GM23338 (cell line): ENCODE measurements at regions not wholly inside any gene's neighbourhood (a gene's known extent, or its start where the extent isn't known, plus 50 kb on each side); places are given as distances from the start of the nearest gene placed in this dataset.

Source experiments
- ATAC-seq: fragments of 200-7000 bp; cut with Tn5 transposase; 3 replicates; pipeline ENCODE4 v1.9.1; 2020
- DNase-seq: peaks from one replicate; pipeline ENCODE4 v3.0.0-alpha.2; 2015; ENCODE audit warnings: low spot score
- H2AFZ ChIP-seq: fragments of 200-600 bp; sonication (generic); 2 replicates; pipeline ENCODE4 v1.8.0; 2016; ENCODE audit warnings: antibody characterized with exemption, mild to moderate bottlenecking, moderate library complexity
- H3F3A ChIP-seq: fragments of 200-600 bp; sonication (generic); replicated peaks from 2 replicates; pipeline ENCODE4 v1.8.0; 2017; ENCODE audit warnings: antibody characterized with exemption, mixed run types, low read depth
- H3K27ac ChIP-seq: fragments of 200-600 bp; sonication (generic); 2 replicates; pipeline ENCODE4 v1.6.1; 2016; ENCODE audit warnings: low read depth
- H3K27me3 ChIP-seq: fragments of 200-600 bp; sonication (generic); 2 replicates; pipeline ENCODE4 v1.8.0; 2016; ENCODE audit warnings: mild to moderate bottlenecking, mixed run types, moderate library complexity; ENCODE audit not compliant: insufficient read depth
- H3K36me3 ChIP-seq: fragments of 200-600 bp; sonication (generic); 2 replicates; pipeline ENCODE4 v1.8.0; 2016; ENCODE audit warnings: mild to moderate bottlenecking; ENCODE audit not compliant: insufficient read depth
- H3K4me1 ChIP-seq: fragments of 200-600 bp; sonication (generic); 2 replicates; pipeline ENCODE4 v1.8.0; 2016; ENCODE audit warnings: mild to moderate bottlenecking, moderate library complexity; ENCODE audit not compliant: insufficient read depth
- H3K4me2 ChIP-seq: fragments of 200-600 bp; sonication (generic); 2 replicates; pipeline ENCODE4 v1.7.1; 2017; ENCODE audit warnings: mixed run types
- H3K4me3 ChIP-seq: fragments of 200-600 bp; sonication (generic); 2 replicates; pipeline ENCODE4 v1.6.1; 2016; ENCODE audit warnings: mixed run types
- H3K79me2 ChIP-seq: fragments of 200-600 bp; sonication (generic); replicated peaks from 2 replicates; pipeline ENCODE4 v1.8.0; 2017; ENCODE audit warnings: mild to moderate bottlenecking; ENCODE audit not compliant: insufficient read depth
- H3K9me2 ChIP-seq: fragments of 200-600 bp; sonication (generic); 2 replicates; pipeline ENCODE4 v1.8.0; 2017; ENCODE audit not compliant: insufficient read depth
- H4K20me1 ChIP-seq: fragments of 200-600 bp; sonication (generic); replicated peaks from 2 replicates; pipeline ENCODE4 v1.8.0; 2017; ENCODE audit warnings: mild to moderate bottlenecking; ENCODE audit not compliant: insufficient read depth
- H3K27ac Mint-ChIP-seq: 2 replicates; pipeline ENCODE4 v1.8.0; 2020; ENCODE audit warnings: inconsistent platforms, mild to moderate bottlenecking, moderate library complexity, mixed read lengths
- H3K27me3 Mint-ChIP-seq: 3 replicates; pipeline ENCODE4 v1.8.0; 2022; ENCODE audit warnings: low read depth, mild to moderate bottlenecking, moderate library complexity, mixed read lengths, inconsistent platforms; ENCODE audit not compliant: insufficient read depth, poor library complexity
- H3K36me3 Mint-ChIP-seq: 3 replicates; pipeline ENCODE4 v1.8.0; 2021; ENCODE audit warnings: low read depth, mild to moderate bottlenecking, inconsistent platforms, moderate library complexity, mixed read lengths
- H3K4me1 Mint-ChIP-seq: 3 replicates; pipeline ENCODE4 v1.8.0; 2020; ENCODE audit warnings: mild to moderate bottlenecking, inconsistent platforms, mixed read lengths
- H3K4me3 Mint-ChIP-seq: 3 replicates; pipeline ENCODE4 v1.8.0; 2021; ENCODE audit warnings: moderate library complexity, mild to moderate bottlenecking, inconsistent platforms, mixed read lengths
- H3K9me3 Mint-ChIP-seq: 3 replicates; pipeline ENCODE4 v1.8.0; 2020; ENCODE audit warnings: moderate library complexity, mild to moderate bottlenecking, inconsistent platforms, mixed read lengths
- CREB1 ChIP-seq: fragments of 250-450 bp; sonication (Bioruptor Pico); IDR thresholded peaks from 2 replicates; pipeline ENCODE4 v1.5.0; 2020; ENCODE audit warnings: low read depth, mild to moderate bottlenecking, moderate library complexity
- CTCF ChIP-seq, 2 experiments: fragments of 200-600 bp in 1 of 2; sonication (generic) in 1 of 2; conservative IDR thresholded peaks; 2 replicates each; pipeline versions ENCODE4 v1.5.1 to v1.6.1; 2016 to 2017; ENCODE audit warnings: antibody characterized with exemption in 2 of 2, low read depth in 2 of 2, mild to moderate bottlenecking in 2 of 2, moderate library complexity in 1 of 2
- ETS1 ChIP-seq: IDR thresholded peaks from 2 replicates; pipeline ENCODE4 v1.6.1; 2016; ENCODE audit warnings: antibody characterized with exemption
- EZH2 ChIP-seq: fragments of 200-600 bp; sonication (generic); IDR thresholded peaks from one replicate; pipeline ENCODE4 v1.8.0; 2017; ENCODE audit warnings: antibody characterized with exemption, mild to moderate bottlenecking, low read depth; ENCODE audit not compliant: unreplicated experiment
- EZH2phosphoT487 ChIP-seq: fragments of 200-600 bp; sonication (generic); IDR thresholded peaks from one replicate; pipeline ENCODE4 v1.8.1; 2018; ENCODE audit warnings: antibody characterized with exemption; ENCODE audit not compliant: unreplicated experiment
- JUNB ChIP-seq: IDR thresholded peaks from one replicate; pipeline ENCODE4 v1.6.1; 2016; ENCODE audit warnings: antibody characterized with exemption; ENCODE audit not compliant: unreplicated experiment
- NANOG ChIP-seq: IDR thresholded peaks from 2 replicates; pipeline ENCODE4 v1.6.1; 2016; ENCODE audit warnings: antibody characterized with exemption, borderline replicate concordance
- POLR2AphosphoS5 ChIP-seq: IDR thresholded peaks from 2 replicates; pipeline ENCODE4 v1.6.1; 2016; ENCODE audit warnings: antibody characterized with exemption, low read depth
- REST ChIP-seq: IDR thresholded peaks from one replicate; pipeline ENCODE4 v1.6.1; 2018; ENCODE audit warnings: antibody characterized with exemption; ENCODE audit not compliant: unreplicated experiment
- STAT1 ChIP-seq: IDR thresholded peaks from one replicate; pipeline ENCODE4 v1.6.1; 2016; ENCODE audit warnings: antibody characterized with exemption; ENCODE audit not compliant: unreplicated experiment
- ZNF114 ChIP-seq: fragments of 250-450 bp; sonication (Bioruptor Pico); IDR thresholded peaks from 2 replicates; pipeline ENCODE4 v1.5.0; 2020; ENCODE audit warnings: mild to moderate bottlenecking, moderate library complexity
- ZNF462 ChIP-seq: fragments of 250-450 bp; sonication (Bioruptor Pico); IDR thresholded peaks from 2 replicates; pipeline ENCODE4 v1.5.0; 2020; ENCODE audit warnings: mild to moderate bottlenecking, moderate library complexity

- Histone ChIP-seq H3K27me3 (no peaks in the 10 kb centered on the region), H3K79me2 (no peaks in the 10 kb centered on the region), H3K4me2 (no peak overlapping the region), H3K4me1 (peaks cover 20% of the 10 kb centered on the region), H3K4me3 (no peak overlapping the region), H3F3A (no peaks in the 10 kb centered on the region), H4K20me1 (no peaks in the 10 kb centered on the region), H3K36me3 (no peaks in the 10 kb centered on the region), H2AFZ (no peak overlapping the region), H3K27ac (no peak overlapping the region; the same call in 1 of the 2 replicates), H3K9me2 (no peaks in the 10 kb centered on the region)
- Mint-ChIP-seq H3K4me3 (no peak overlapping the region), H3K4me1 (peaks cover 52% of the 10 kb centered on the region), H3K9me3 (peaks cover 14% of the 10 kb centered on the region; the same call in 2 of the 3 replicates), H3K36me3 (no peaks in the 10 kb centered on the region; the same call in 2 of the 3 replicates), H3K27me3 (peaks cover 4% of the 10 kb centered on the region), H3K27ac (no peak overlapping the region)
- DNase-seq (peak; percentile 54), ATAC-seq (peak; percentile 14; the same call in 2 of the 3 replicates)
- no peak for TF ChIP-seq ZNF462
- no peak for TF ChIP-seq ETS1
- no peak for TF ChIP-seq EZH2
- TF ChIP-seq POLR2AphosphoS5, result no peak
- TF ChIP-seq CTCF (conservative IDR thresholded peaks at IDR 0.05; ENCODE audit: low read depth in 2 of 2), result no peak
- no peak for TF ChIP-seq NANOG
- TF ChIP-seq EZH2phosphoT487, result no peak
- no peak for TF ChIP-seq JUNB
- no peak for TF ChIP-seq ZNF114 (CRISPR knock-in tag)
- no peak for TF ChIP-seq REST
- no peak for TF ChIP-seq CREB1 (CRISPR knock-in tag)
- TF ChIP-seq STAT1, result no peak
Observed at GRCh38 chr1:230519246-230519645, 93.1 kb upstream of the PGBD5 start.
